ENCODE measurements at regions not wholly inside any gene's neighbourhood (a gene's known extent, or its start where the extent isn't known, plus 50 kb on each side); places are given as distances from the start of the nearest gene placed in this dataset.
"Not testable (repeated sequence)": the region's sequence is repeated elsewhere in the genome, so short reads cannot be mapped to it uniquely, and the experiment has no call there.

- ATAC-seq (replicated peaks; ENCODE audit: extremely low read depth, poor library complexity, severe bottlenecking) = no peak
- Mint-ChIP-seq H3K36me3 (ENCODE audit: insufficient read depth) (no peaks in the 10 kb centered on the region), H3K9me3 (peaks cover 6% of the 10 kb centered on the region), H3K27me3 (peaks cover 66% of the 10 kb centered on the region), H3K4me3 (no peak overlapping the region), H3K27ac (ENCODE audit: low read depth) (no peak overlapping the region), H3K4me1 (no peaks in the 10 kb centered on the region)
- DNase-seq (ENCODE audit: low spot score in 2 of 2) = no peak
These were observed 227.6 kb downstream of the FAM43A start for GRCh38 chr3:194913316-194913715.

- not testable (repeated sequence) for H3K9me3 Mint-ChIP-seq; DNase-seq (ENCODE audit: low spot score in 2 of 2); ATAC-seq (replicated peaks; ENCODE audit: extremely low read depth, poor library complexity, severe bottlenecking); H3K36me3 Mint-ChIP-seq (ENCODE audit: insufficient read depth); H3K27ac Mint-ChIP-seq (ENCODE audit: low read depth); H3K4me1 Mint-ChIP-seq; H3K4me3 Mint-ChIP-seq
- peaks cover 92% of the 10 kb centered on the region for H3K27me3 Mint-ChIP-seq
These were observed 239.2 kb downstream of the FAM43A start for GRCh38 chr3:194924889-194925288.

- H3K4me1 Mint-ChIP-seq = no peaks in the 10 kb centered on the region
- DNase-seq (ENCODE audit: low spot score in 2 of 2) = no peak
- H3K27ac Mint-ChIP-seq (ENCODE audit: low read depth) = no peak overlapping the region
- H3K36me3 Mint-ChIP-seq (ENCODE audit: insufficient read depth) = no peaks in the 10 kb centered on the region
- H3K9me3 Mint-ChIP-seq = no peaks in the 10 kb centered on the region
- ATAC-seq (replicated peaks; ENCODE audit: extremely low read depth, poor library complexity, severe bottlenecking) = no peak
- peaks cover 85% of the 10 kb centered on the region for H3K27me3 Mint-ChIP-seq
- no peak overlapping the region for H3K4me3 Mint-ChIP-seq
These were observed 239.9 kb downstream of the FAM43A start for GRCh38 chr3:194925614-194926013.

- ATAC-seq (replicated peaks; ENCODE audit: extremely low read depth, poor library complexity, severe bottlenecking) (no peak), DNase-seq (ENCODE audit: low spot score in 2 of 2) (no peak)
- Mint-ChIP-seq H3K27me3 (peaks cover 79% of the 10 kb centered on the region), H3K9me3 (no peaks in the 10 kb centered on the region), H3K27ac (ENCODE audit: low read depth) (no peak overlapping the region), H3K36me3 (ENCODE audit: insufficient read depth) (no peaks in the 10 kb centered on the region), H3K4me3 (no peak overlapping the region), H3K4me1 (no peaks in the 10 kb centered on the region)
These were observed 242.5 kb downstream of the FAM43A start for GRCh38 chr3:194928227-194928626.

- H3K9me3 Mint-ChIP-seq = no peaks in the 10 kb centered on the region
- H3K4me3 Mint-ChIP-seq = no peak overlapping the region
- no peaks in the 10 kb centered on the region for H3K36me3 Mint-ChIP-seq (ENCODE audit: insufficient read depth)
- H3K27ac Mint-ChIP-seq (ENCODE audit: low read depth) = no peak overlapping the region
- DNase-seq (ENCODE audit: low spot score in 2 of 2) = no peak
- H3K27me3 Mint-ChIP-seq = peaks cover 72% of the 10 kb centered on the region
- no peak for ATAC-seq (replicated peaks; ENCODE audit: extremely low read depth, poor library complexity, severe bottlenecking)
- H3K4me1 Mint-ChIP-seq = no peaks in the 10 kb centered on the region
These were observed 243.3 kb downstream of the FAM43A start for GRCh38 chr3:194928831-194929577.

DNA sequence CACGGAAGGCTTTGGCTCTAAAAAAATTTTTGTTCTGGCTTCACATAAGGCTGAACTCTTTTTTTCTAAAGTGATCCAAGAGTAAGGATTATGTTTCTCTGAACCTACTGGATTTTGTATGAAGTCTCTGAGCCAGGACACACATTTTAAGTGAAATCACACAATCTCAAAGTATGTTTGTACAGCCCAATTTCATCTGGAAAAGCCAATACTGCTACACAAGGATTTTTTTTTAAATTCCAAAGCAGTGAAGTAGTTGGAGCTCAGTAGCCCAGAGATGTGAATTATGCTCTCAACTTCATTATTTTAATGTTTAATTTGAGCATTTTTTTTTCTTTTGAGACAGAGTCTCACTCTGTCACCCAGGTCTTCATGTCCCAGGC is 243.9 kb downstream of the FAM43A start:
- Mint-ChIP-seq H3K36me3 (ENCODE audit: insufficient read depth) (no peaks in the 10 kb centered on the region), H3K9me3 (no peaks in the 10 kb centered on the region), H3K27me3 (peaks cover 66% of the 10 kb centered on the region), H3K4me3 (no peak overlapping the region), H3K4me1 (no peaks in the 10 kb centered on the region), H3K27ac (ENCODE audit: low read depth) (no peak overlapping the region)
- DNase-seq (ENCODE audit: low spot score in 2 of 2) (no peak), ATAC-seq (replicated peaks; ENCODE audit: extremely low read depth, poor library complexity, severe bottlenecking) (no peak)

DNA sequence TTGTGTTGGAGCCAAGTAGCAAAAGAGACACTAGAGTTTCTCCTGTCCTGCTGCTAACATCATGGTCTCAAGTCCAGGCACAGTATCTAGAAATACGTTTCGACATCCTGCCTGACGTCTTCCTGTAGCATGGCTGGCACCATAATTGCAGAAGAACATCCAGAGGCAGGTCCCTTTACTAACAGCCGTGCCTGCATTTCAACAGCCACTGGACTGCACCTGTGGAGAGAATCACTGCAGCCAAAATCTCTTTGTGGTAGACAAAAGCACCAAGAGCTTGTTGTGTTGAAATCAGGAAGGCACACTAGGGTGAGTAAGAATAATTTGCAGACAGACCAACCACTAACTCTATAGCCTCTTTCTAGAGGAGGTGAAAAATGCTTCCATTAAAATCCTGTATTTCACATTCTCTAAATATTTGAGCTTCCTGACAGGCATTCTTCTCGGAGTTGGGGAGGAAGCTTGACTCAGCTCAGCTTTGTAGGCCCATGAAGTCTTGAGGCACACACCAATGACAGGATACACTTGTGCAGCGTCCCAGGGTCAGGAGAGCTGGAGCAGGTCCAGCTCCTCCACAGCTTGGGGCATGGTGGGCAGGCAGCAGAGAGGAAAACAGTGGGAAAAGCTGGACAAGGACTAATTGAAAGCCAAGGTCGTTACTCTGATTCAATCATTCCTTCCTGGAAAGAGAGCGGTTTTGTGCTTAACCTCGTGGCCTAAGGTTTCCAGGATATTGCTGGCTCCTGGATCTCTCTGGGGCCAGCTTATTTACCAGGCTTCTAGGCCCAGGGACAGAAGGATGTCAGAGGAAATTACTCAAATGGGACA is 244.9 kb downstream of the FAM43A start:
- Mint-ChIP-seq H3K4me3 (no peak overlapping the region), H3K4me1 (no peaks in the 10 kb centered on the region), H3K9me3 (no peaks in the 10 kb centered on the region), H3K36me3 (ENCODE audit: insufficient read depth) (no peaks in the 10 kb centered on the region), H3K27me3 (peaks cover 56% of the 10 kb centered on the region), H3K27ac (ENCODE audit: low read depth) (no peak overlapping the region)
- DNase-seq (ENCODE audit: low spot score in 2 of 2) (no peak), ATAC-seq (replicated peaks; ENCODE audit: extremely low read depth, poor library complexity, severe bottlenecking) (no peak)

- no peak for ATAC-seq (replicated peaks; ENCODE audit: extremely low read depth, poor library complexity, severe bottlenecking)
- Mint-ChIP-seq H3K27me3 (peaks cover 48% of the 10 kb centered on the region), H3K27ac (ENCODE audit: low read depth) (no peak overlapping the region), H3K9me3 (no peaks in the 10 kb centered on the region), H3K4me1 (no peaks in the 10 kb centered on the region), H3K36me3 (ENCODE audit: insufficient read depth) (no peaks in the 10 kb centered on the region), H3K4me3 (no peak overlapping the region)
- DNase-seq (ENCODE audit: low spot score in 2 of 2) = no peak
These were observed 245.7 kb downstream of the FAM43A start for GRCh38 chr3:194931347-194931746.

- no peak for DNase-seq (ENCODE audit: low spot score in 2 of 2)
- Mint-ChIP-seq H3K4me3 (no peak overlapping the region), H3K9me3 (no peaks in the 10 kb centered on the region), H3K4me1 (no peaks in the 10 kb centered on the region), H3K36me3 (ENCODE audit: insufficient read depth) (no peaks in the 10 kb centered on the region), H3K27ac (ENCODE audit: low read depth) (no peak overlapping the region), H3K27me3 (peaks cover 43% of the 10 kb centered on the region)
- no peak for ATAC-seq (replicated peaks; ENCODE audit: extremely low read depth, poor library complexity, severe bottlenecking)
These were observed 246.2 kb downstream of the FAM43A start for GRCh38 chr3:194931865-194932264.

DNA sequence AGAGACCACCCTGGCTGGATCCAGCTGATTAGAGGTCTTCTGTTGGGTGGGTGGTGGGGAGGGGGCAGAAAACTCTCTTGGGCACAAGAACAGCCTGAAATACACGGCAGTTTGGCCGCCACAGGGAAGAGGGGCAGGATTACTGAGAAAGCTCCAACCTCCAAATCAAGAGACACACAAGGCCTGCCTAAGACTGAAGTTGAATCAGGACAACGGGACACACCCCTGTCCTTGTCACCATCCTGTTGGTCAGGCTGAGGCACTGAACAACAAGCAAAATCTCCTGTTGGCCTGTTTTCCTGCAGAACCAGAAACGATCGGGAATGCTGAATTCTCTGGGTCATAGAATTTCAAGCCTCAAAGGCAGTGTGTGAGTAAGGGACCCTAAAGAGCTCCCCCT is 247.8 kb downstream of the FAM43A start:
- no peaks in the 10 kb centered on the region for H3K9me3 Mint-ChIP-seq
- H3K4me3 Mint-ChIP-seq = no peak overlapping the region
- H3K27me3 Mint-ChIP-seq = peaks cover 32% of the 10 kb centered on the region
- no peaks in the 10 kb centered on the region for H3K4me1 Mint-ChIP-seq
- H3K27ac Mint-ChIP-seq (ENCODE audit: low read depth) = no peak overlapping the region
- DNase-seq (ENCODE audit: low spot score in 2 of 2) (no peak), ATAC-seq (replicated peaks; ENCODE audit: extremely low read depth, poor library complexity, severe bottlenecking) (no peak)
- H3K36me3 Mint-ChIP-seq (ENCODE audit: insufficient read depth) = no peaks in the 10 kb centered on the region

- Mint-ChIP-seq H3K4me1 (no peaks in the 10 kb centered on the region), H3K36me3 (ENCODE audit: insufficient read depth) (no peaks in the 10 kb centered on the region), H3K27ac (ENCODE audit: low read depth) (no peak overlapping the region), H3K27me3 (peaks cover 19% of the 10 kb centered on the region), H3K9me3 (no peaks in the 10 kb centered on the region), H3K4me3 (no peak overlapping the region)
- DNase-seq (ENCODE audit: low spot score in 2 of 2) (no peak), ATAC-seq (replicated peaks; ENCODE audit: extremely low read depth, poor library complexity, severe bottlenecking) (no peak)
These were observed 249.4 kb downstream of the FAM43A start for GRCh38 chr3:194935061-194935460.

- ATAC-seq (replicated peaks; ENCODE audit: extremely low read depth, poor library complexity, severe bottlenecking) = no peak
- no peak for DNase-seq (ENCODE audit: low spot score in 2 of 2)
- H3K4me3 Mint-ChIP-seq = no peak overlapping the region
- no peaks in the 10 kb centered on the region for H3K4me1 Mint-ChIP-seq
- H3K27ac Mint-ChIP-seq (ENCODE audit: low read depth) = no peak overlapping the region
- H3K27me3 Mint-ChIP-seq = peaks cover 24% of the 10 kb centered on the region
- H3K9me3 Mint-ChIP-seq = no peaks in the 10 kb centered on the region
- H3K36me3 Mint-ChIP-seq (ENCODE audit: insufficient read depth) = no peaks in the 10 kb centered on the region
These were observed 250.2 kb downstream of the FAM43A start for GRCh38 chr3:194935632-194936470.

Data from central memory CD8-positive, alpha-beta T cell (primary cell).